Suppressor macrophage (primary cell): ENCODE measurements at regions not wholly inside any gene's neighbourhood (a gene's known extent, or its start where the extent isn't known, plus 50 kb on each side); places are given as distances from the start of the nearest gene placed in this dataset.
"Not testable (repeated sequence)": the region's sequence is repeated elsewhere in the genome, so short reads cannot be mapped to it uniquely, and the experiment has no call there.

Source experiments
- DNase-seq, 4 experiments: peaks; one replicate each; pipeline ENCODE4 v3.0.0-alpha.2; 2020 to 2022

- DNase-seq = no peak
Measured at GRCh38 chr4:173091362-173091761, 77.2 kb upstream of the GALNT7 start.

GRCh38 chr4:173091958-173092357 is 76.7 kb upstream of the GALNT7 start:
- no peak for DNase-seq

GRCh38 chr4:173093361-173093760 is 75.2 kb upstream of the GALNT7 start:
- no peak for DNase-seq

GRCh38 chr4:173094739-173095421 is 73.7 kb upstream of the GALNT7 start:
- DNase-seq = no peak

- not testable (repeated sequence) for DNase-seq
Measured at GRCh38 chr4:173099447-173099846, 69.2 kb upstream of the GALNT7 start.

GRCh38 chr4:173111031-173111430 is 57.6 kb upstream of the GALNT7 start:
- no peak for DNase-seq

- peak; percentile 8 to 56 (median 36) for DNase-seq
Measured at GRCh38 chr4:173117430-173117829, 51.2 kb upstream of the GALNT7 start.
